Right lung (tissue), 2 donors: ENCODE measurements at regions not wholly inside any gene's neighbourhood (a gene's known extent, or its start where the extent isn't known, plus 50 kb on each side); places are given as distances from the start of the nearest gene placed in this dataset.
"Not testable (repeated sequence)": the region's sequence is repeated elsewhere in the genome, so short reads cannot be mapped to it uniquely, and the experiment has no call there.

Experiments
- DNase-seq, 2 donors: peaks; one replicate each; pipeline ENCODE4 v3.0.0-alpha.2; 2013

DNA sequence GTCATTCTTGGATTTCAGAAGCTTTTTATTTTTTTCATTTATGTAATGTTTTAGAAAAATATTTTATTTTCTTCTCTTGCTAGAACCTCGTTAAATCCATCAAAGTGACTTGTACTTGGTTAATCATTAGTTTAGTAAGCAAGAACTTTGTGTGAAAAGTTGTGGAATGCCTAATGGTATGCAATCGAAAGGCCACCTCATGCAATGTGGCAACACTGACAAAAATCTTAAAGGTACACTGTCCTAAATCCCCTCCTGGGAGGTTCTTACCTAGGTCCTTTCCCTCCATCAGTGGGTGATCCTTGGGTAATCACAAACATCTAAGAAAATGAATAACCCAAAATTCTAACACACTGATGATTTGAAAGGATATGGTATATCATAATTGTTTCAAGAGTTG is 304.2 kb downstream of the DNAH5 start:
- DNase-seq = no peak

DNA sequence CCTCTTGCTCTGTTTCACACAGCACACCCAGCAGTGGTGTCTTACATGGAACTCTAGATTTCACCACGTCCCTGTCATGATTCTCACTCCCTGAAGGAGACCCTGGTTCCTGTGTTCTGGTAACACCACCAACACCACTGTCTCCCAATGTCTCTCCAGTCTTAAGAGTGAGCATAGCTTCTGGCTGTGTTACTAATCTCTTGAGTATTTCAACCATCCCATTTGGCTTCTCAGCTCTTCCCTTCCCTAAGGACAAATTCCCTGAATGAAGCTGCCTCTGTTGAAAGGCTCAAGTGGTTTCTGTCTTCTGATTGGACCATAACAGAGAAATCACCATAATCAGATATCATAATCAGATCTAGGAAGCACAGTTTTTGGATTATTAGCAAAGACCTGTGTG is 311.8 kb downstream of the DNAH5 start:
- no peak for DNase-seq

GRCh38 chr5:13629218-13629617 is 315.3 kb downstream of the DNAH5 start:
- no peak for DNase-seq

- DNase-seq = no peak
These were observed 316.6 kb downstream of the DNAH5 start for GRCh38 chr5:13627673-13628454.

- DNase-seq = no peak
These were observed 318.8 kb downstream of the DNAH5 start for GRCh38 chr5:13625616-13626198.

GRCh38 chr5:13624283-13625074 is 320.0 kb downstream of the DNAH5 start:
- no peak for DNase-seq

GRCh38 chr5:13613621-13614020 is 330.9 kb downstream of the DNAH5 start:
- DNase-seq = no peak

- no peak for DNase-seq
These were observed 332.9 kb downstream of the DNAH5 start for GRCh38 chr5:13611604-13612003.

GRCh38 chr5:13609504-13609903 is 335.0 kb downstream of the DNAH5 start:
- DNase-seq = no peak

GRCh38 chr5:13606051-13606450 is 338.4 kb downstream of the DNAH5 start:
- DNase-seq = no peak

DNA sequence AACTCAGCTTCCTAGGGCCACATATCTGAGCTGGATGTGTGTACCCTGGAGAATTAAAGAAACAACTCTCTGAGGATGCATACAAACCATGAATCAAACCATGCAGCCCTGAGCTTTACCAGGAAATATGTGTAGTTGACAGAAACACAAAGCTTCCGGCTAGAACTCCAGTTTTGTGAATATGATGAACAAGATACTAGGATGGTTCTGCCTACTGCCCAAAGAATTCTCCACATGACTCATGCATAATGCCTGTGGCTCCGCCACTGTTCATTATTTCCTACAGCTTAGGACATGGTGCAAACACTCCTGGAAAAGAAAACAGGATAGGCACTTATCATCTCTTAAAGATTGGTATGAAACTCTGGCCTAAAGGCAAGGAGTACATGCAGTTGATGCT is 343.4 kb downstream of the DNAH5 start:
- no peak for DNase-seq

DNA sequence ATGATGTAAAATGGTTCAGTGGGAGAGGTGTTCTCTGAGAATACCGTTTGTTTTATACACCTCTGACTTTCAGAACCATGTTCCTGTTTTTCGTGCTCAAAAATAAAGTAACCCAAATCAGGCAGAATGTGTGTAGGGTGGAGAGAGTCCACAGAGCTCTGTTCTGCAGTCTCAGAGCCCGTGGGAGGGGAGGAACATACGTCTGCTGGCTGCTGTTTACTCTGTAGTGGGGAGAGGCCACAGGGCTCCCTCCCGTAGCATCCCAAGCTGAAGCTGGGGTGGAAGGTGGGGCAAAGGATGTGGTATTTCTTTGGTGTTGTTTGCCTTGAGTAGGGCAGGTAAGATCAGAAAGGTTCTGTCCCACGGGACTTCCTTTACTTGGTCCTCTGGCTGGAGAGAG is 348.5 kb downstream of the DNAH5 start:
- DNase-seq = no peak

DNA sequence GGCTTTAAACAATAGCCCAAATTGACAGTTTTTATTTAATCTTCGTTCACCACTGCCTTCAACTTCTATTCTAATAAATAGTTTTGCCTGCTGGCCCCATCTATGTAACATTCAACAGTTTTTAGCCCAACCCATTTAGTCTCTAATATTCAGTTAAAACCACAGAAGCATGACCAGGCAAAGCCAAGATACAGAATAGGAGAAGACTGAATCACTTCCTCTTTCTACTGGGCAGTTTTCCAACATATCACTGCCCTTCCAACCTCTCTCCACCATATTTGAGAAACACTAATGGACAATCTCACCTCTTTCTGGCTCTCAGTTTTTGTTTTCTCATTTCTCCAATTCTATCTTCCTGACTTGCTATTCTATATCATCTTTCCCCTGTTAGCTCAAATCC is 352.9 kb downstream of the DNAH5 start:
- DNase-seq = no peak

DNA sequence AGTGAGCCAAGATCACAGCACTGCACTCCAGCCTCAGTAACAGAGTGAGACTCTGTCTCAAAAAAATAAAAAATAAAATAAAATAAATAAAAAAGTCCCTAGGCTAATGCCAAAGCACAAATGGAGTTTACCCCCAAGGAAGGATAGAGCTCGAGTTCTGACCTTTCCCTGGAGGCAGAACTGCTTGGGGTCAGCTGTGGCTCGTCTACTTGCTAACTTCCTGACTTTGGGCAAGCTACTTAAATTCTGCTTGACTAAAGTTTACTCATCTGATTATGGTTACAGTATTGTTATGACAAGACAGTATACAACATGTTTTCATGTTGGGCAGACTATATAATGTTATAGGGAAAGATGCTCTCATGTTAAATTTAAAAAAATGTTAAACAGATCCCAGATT is 359.2 kb downstream of the DNAH5 start:
- DNase-seq = no peak

- DNase-seq = no peak
These were observed 362.6 kb downstream of the DNAH5 start for GRCh38 chr5:13581914-13582313.

- no peak for DNase-seq
These were observed 363.4 kb downstream of the DNAH5 start for GRCh38 chr5:13581132-13581531.

DNA sequence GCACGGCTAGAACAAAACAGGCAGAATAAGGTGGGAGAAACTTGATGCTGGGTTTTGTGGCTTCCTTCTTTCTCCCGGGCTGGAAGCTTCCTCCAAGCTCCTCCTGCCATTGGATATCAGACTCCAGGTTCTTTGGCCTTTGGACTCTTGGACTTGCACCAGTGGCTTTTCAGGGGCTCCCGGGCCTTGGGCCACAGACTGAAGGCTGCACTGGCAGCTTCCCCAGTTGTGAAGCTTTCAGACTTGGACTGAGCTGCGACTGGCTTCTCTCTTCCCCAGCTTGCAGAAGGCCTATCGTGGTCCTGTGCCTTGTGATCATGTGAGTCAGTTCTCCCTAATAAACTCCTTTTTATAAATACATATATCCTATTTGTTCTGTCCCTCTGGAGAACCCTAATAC is 364.4 kb downstream of the DNAH5 start:
- DNase-seq = no peak

GRCh38 chr5:13579091-13579490 is 365.4 kb downstream of the DNAH5 start:
- not testable (repeated sequence) for DNase-seq

GRCh38 chr5:13578311-13579039 is 366.0 kb downstream of the DNAH5 start:
- not testable (repeated sequence) for DNase-seq

- DNase-seq = no peak
These were observed 369.9 kb downstream of the DNAH5 start for GRCh38 chr5:13574574-13574973.

DNA sequence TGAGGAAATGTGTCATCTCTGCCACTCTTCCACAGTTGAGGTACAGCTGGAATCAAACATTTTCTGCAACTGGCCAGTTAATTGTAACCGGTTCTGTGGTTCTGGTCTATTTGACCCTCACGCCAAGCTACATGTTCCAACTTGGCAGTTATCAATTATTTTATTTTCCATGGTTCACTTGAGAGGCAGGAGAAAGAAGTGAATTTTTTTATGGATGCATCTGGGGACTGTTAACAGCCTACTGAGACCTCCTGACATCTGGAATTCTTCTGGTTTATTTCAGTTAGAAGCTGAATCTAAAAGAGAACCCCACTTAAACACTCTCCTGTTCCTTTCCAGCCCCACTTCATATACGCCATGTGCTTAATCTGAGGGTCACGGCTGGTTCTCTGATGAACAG is 372.3 kb downstream of the DNAH5 start:
- DNase-seq = no peak

DNA sequence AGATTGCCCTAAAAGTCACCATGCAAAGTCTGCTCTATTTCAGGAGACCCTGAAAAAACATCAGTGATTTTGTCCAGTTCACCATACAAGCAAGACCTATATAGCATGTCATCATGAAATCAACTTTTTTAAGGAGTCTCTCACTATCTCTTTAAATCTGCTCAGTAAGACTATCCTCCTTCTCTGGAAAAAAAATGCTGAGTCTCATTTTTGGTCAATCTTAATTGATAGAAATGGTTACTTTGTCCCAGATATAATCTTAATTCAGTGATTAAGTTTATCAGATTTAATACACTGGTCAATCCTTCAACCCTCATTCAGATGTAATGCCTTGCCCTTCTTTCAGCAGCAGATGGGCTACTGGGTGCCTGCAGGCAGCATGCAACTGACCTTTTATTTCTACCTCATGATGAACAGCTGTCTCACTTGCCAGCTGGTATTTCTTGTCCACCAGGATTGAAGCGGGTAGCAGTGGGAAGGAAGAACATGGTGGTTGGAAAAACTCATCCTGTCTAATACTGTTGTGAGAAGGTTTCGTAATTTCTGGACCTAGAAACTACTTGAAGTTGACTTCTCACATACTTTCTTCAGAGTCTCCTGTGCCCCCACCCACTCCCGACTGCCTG is 375.3 kb downstream of the DNAH5 start:
- no peak for DNase-seq
